ENCODE measurements at regions not wholly inside any gene's neighbourhood (a gene's known extent, or its start where the extent isn't known, plus 50 kb on each side); places are given as distances from the start of the nearest gene placed in this dataset.

- no peak for TF ChIP-seq POLR2AphosphoS5 (IDR thresholded peaks at IDR 0.05; ENCODE audit: low read depth, low read length)
- TF ChIP-seq POLR2A (IDR thresholded peaks at IDR 0.05; ENCODE audit: low read depth, low read length): no peak
- TF ChIP-seq TAF1 (IDR thresholded peaks at IDR 0.05; ENCODE audit: borderline replicate concordance, low read depth, low read length): no peak
Measured at GRCh38 chr5:114883675-114884074, 286.0 kb downstream of the TRIM36 start.

Measured in GM12892 (cell line).